Umbilical cord (tissue), 1 donor: ENCODE measurements at regions not wholly inside any gene's neighbourhood (a gene's known extent, or its start where the extent isn't known, plus 50 kb on each side); places are given as distances from the start of the nearest gene placed in this dataset.
"Not testable (repeated sequence)": the region's sequence is repeated elsewhere in the genome, so short reads cannot be mapped to it uniquely, and the experiment has no call there.

Experiments
- DNase-seq: peaks from one replicate; pipeline ENCODE4 v3.0.0-alpha.2; 2015; ENCODE audit warnings: low spot score

- DNase-seq, result peak; percentile 89
Observed at GRCh38 chr4:128454281-128454871, 166.8 kb upstream of the PGRMC2 start.

- no peak for DNase-seq
Observed at GRCh38 chr4:128452415-128452814, 164.8 kb upstream of the PGRMC2 start.

GRCh38 chr4:128451270-128451905 is 163.8 kb upstream of the PGRMC2 start:
- DNase-seq, result no peak

- DNase-seq, result no peak
Observed at GRCh38 chr4:128450326-128451120, 162.9 kb upstream of the PGRMC2 start.

GRCh38 chr4:128449251-128449650 is 161.6 kb upstream of the PGRMC2 start:
- DNase-seq, result no peak

GRCh38 chr4:128444544-128445302 is 157.1 kb upstream of the PGRMC2 start:
- no peak for DNase-seq

- DNase-seq, result no peak
Observed at GRCh38 chr4:128440923-128441322, 153.3 kb upstream of the PGRMC2 start.

GRCh38 chr4:128437023-128437422 is 149.4 kb upstream of the PGRMC2 start:
- DNase-seq, result not testable (repeated sequence)

- not testable (repeated sequence) for DNase-seq
Observed at GRCh38 chr4:128429023-128429613, 141.5 kb upstream of the PGRMC2 start.

- DNase-seq, result no peak
Observed at GRCh38 chr4:128428397-128428796, 140.8 kb upstream of the PGRMC2 start.

GRCh38 chr4:128427832-128428366 is 140.3 kb upstream of the PGRMC2 start:
- peak; percentile 13 for DNase-seq

GRCh38 chr4:128424527-128425497 is 137.2 kb upstream of the PGRMC2 start:
- no peak for DNase-seq

- not testable (repeated sequence) for DNase-seq
Observed at GRCh38 chr4:128422296-128422695, 134.7 kb upstream of the PGRMC2 start.

- DNase-seq, result peak; percentile 50
Observed at GRCh38 chr4:128416921-128417320, 129.3 kb upstream of the PGRMC2 start.

GRCh38 chr4:128410037-128410436 is 122.4 kb upstream of the PGRMC2 start:
- DNase-seq, result no peak

GRCh38 chr4:128403586-128403985 is 116.0 kb upstream of the PGRMC2 start:
- DNase-seq, result no peak

GRCh38 chr4:128394778-128395177 is 107.2 kb upstream of the PGRMC2 start:
- DNase-seq, result no peak

GRCh38 chr4:128393101-128393704 is 105.6 kb upstream of the PGRMC2 start:
- DNase-seq, result peak; percentile 31

GRCh38 chr4:128390475-128390996 is 102.9 kb upstream of the PGRMC2 start:
- no peak for DNase-seq
